WTC11 (cell line): ENCODE measurements at regions not wholly inside any gene's neighbourhood (a gene's known extent, or its start where the extent isn't known, plus 50 kb on each side); places are given as distances from the start of the nearest gene placed in this dataset.

Experiments
- ATAC-seq: fragments of 200-7000 bp; cut with Tn5 transposase; 2 replicates; pipeline ENCODE4 v1.10.0; 2021; ENCODE audit warnings: mild to moderate bottlenecking, moderate library complexity
- CTCF ChIA-PET: fragments of 300-600 bp; sonication (Branson Sonifier 250); formaldehyde crosslinking; loops from one replicate; lab custom pipeline; 2021; ENCODE audit warnings: antibody characterized with exemption; lab: Charles Lee
- POLR2A ChIA-PET: fragments of 350-600 bp; sonication (Branson Sonifier 250); formaldehyde crosslinking; loops from one replicate; lab custom pipeline; 2021; ENCODE audit warnings: antibody characterized with exemption; lab: Charles Lee
- DNase-seq: peaks from one replicate; pipeline ENCODE4 v3.0.0; 2021; ENCODE audit warnings: low spot score
- H3K27ac Mint-ChIP-seq: 2 replicates; pipeline ENCODE4 v1.8.0; 2021; ENCODE audit warnings: mixed read lengths
- H3K27me3 Mint-ChIP-seq: 2 replicates; pipeline ENCODE4 v1.8.0; 2021; ENCODE audit warnings: low read depth, mild to moderate bottlenecking, moderate library complexity, mixed read lengths
- H3K36me3 Mint-ChIP-seq: 2 replicates; pipeline ENCODE4 v1.8.0; 2021; ENCODE audit warnings: mixed read lengths
- H3K4me1 Mint-ChIP-seq: 2 replicates; pipeline ENCODE4 v1.8.0; 2022; ENCODE audit warnings: mixed read lengths
- H3K4me3 Mint-ChIP-seq: 2 replicates; pipeline ENCODE4 v1.8.0; 2021; ENCODE audit warnings: mild to moderate bottlenecking, moderate library complexity, mixed read lengths
- H3K9me3 Mint-ChIP-seq: 2 replicates; pipeline ENCODE4 v1.8.0; 2021; ENCODE audit warnings: mixed read lengths
- ATF1 ChIP-seq: sonication (generic); formaldehyde crosslinking; IDR thresholded peaks from 2 replicates; pipeline ENCODE4 v1.8.1; 2023; ENCODE audit warnings: mild to moderate bottlenecking, moderate library complexity, missing genetic modification reagents
- CBFB ChIP-seq: sonication (generic); formaldehyde crosslinking; IDR thresholded peaks from 2 replicates; pipeline ENCODE4 v1.8.1; 2022; ENCODE audit warnings: mild to moderate bottlenecking, low read depth, missing genetic modification reagents
- EMX1 ChIP-seq: fragments of 250-450 bp; sonication (Bioruptor Pico); IDR thresholded peaks from 2 replicates; pipeline ENCODE4 v1.8.0; 2021; ENCODE audit warnings: mild to moderate bottlenecking
- ESRRA ChIP-seq: sonication (generic); formaldehyde crosslinking; IDR thresholded peaks from 2 replicates; pipeline ENCODE4 v1.8.1; 2022; ENCODE audit warnings: mild to moderate bottlenecking, missing genetic modification reagents, borderline replicate concordance
- GTF2I ChIP-seq: fragments of 250-450 bp; sonication (Bioruptor Pico); conservative IDR thresholded peaks from 2 replicates; pipeline ENCODE4 v1.4.0; 2021; ENCODE audit warnings: mild to moderate bottlenecking
- KAT7 ChIP-seq: sonication (generic); formaldehyde crosslinking; IDR thresholded peaks from 2 replicates; pipeline ENCODE4 v1.8.1; 2023; ENCODE audit warnings: missing genetic modification reagents, mild to moderate bottlenecking, borderline replicate concordance
- TF ChIP-seq, protein P1 (sequence below): sonication (generic); formaldehyde crosslinking; IDR thresholded peaks from 2 replicates; pipeline ENCODE4 v1.8.1; 2022; ENCODE audit warnings: low read depth, mild to moderate bottlenecking, moderate library complexity, missing genetic modification reagents, borderline replicate concordance
- TF ChIP-seq, protein P2 (sequence below): sonication (generic); formaldehyde crosslinking; IDR thresholded peaks from 2 replicates; pipeline ENCODE4 v1.8.1; 2023; ENCODE audit warnings: mild to moderate bottlenecking, missing genetic modification reagents
- TF ChIP-seq, protein P3 (sequence below): fragments of 250-450 bp; sonication (Bioruptor Pico); IDR thresholded peaks from 2 replicates; pipeline ENCODE4 v2.1.2; 2022; ENCODE audit warnings: mild to moderate bottlenecking, moderate library complexity
- TF ChIP-seq, protein P4 (sequence below): sonication (generic); formaldehyde crosslinking; IDR thresholded peaks from 2 replicates; pipeline ENCODE4 v1.8.0; 2023; ENCODE audit warnings: missing genetic modification reagents
- TF ChIP-seq, protein P5 (sequence below): sonication (generic); formaldehyde crosslinking; IDR thresholded peaks from 2 replicates; pipeline ENCODE4 v1.8.1; 2023; ENCODE audit warnings: mild to moderate bottlenecking, missing genetic modification reagents
- TF ChIP-seq, protein P6 (sequence below): fragments of 200-600 bp; IDR thresholded peaks from 2 replicates; pipeline ENCODE4 v1.8.0; 2022; ENCODE audit warnings: antibody characterized with exemption

DNA sequence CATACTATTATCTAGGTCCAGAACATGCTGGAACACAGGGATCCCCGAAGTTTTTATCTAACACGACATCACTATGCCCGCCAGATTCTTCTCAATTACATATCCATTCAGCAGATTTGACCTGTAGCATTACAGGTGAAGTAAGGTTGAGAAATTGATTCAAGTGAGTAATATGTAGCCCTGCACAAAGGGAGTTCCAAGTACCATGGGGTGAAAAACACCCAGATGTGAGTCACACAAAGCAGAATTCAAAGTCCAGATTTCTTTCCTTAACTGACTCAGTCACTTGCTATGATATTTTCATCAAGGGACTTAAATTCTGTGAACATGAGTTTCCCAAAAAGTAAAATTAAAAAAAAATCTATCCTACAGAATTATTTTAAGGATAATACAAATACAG lies 655.4 kb upstream of the PTCHD4 start:
- ChIA-PET CTCF (interaction anchor here (0.9 to 2.4 kb wide), 5 partner anchors 8 to 977 kb away, joined by 3 to 15 read pairs (median 5); no protein-coding TSS in a partner anchor), POLR2A (no interaction called here)
- TF ChIP-seq KAT7 (CRISPR knock-in tag), result no peak
- no peak for TF ChIP-seq ATF1 (CRISPR knock-in tag)
- TF ChIP-seq, protein P1, sequence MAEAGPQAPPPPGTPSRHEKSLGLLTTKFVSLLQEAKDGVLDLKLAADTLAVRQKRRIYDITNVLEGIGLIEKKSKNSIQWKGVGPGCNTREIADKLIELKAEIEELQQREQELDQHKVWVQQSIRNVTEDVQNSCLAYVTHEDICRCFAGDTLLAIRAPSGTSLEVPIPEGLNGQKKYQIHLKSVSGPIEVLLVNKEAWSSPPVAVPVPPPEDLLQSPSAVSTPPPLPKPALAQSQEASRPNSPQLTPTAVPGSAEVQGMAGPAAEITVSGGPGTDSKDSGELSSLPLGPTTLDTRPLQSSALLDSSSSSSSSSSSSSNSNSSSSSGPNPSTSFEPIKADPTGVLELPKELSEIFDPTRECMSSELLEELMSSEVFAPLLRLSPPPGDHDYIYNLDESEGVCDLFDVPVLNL (CRISPR knock-in tag), result no peak
- no peak for TF ChIP-seq EMX1
- no peak for TF ChIP-seq ESRRA (CRISPR knock-in tag)
- TF ChIP-seq GTF2I, result no peak
- TF ChIP-seq, protein P2, sequence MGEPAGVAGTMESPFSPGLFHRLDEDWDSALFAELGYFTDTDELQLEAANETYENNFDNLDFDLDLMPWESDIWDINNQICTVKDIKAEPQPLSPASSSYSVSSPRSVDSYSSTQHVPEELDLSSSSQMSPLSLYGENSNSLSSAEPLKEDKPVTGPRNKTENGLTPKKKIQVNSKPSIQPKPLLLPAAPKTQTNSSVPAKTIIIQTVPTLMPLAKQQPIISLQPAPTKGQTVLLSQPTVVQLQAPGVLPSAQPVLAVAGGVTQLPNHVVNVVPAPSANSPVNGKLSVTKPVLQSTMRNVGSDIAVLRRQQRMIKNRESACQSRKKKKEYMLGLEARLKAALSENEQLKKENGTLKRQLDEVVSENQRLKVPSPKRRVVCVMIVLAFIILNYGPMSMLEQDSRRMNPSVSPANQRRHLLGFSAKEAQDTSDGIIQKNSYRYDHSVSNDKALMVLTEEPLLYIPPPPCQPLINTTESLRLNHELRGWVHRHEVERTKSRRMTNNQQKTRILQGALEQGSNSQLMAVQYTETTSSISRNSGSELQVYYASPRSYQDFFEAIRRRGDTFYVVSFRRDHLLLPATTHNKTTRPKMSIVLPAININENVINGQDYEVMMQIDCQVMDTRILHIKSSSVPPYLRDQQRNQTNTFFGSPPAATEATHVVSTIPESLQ, result no peak
- TF ChIP-seq, protein P3, sequence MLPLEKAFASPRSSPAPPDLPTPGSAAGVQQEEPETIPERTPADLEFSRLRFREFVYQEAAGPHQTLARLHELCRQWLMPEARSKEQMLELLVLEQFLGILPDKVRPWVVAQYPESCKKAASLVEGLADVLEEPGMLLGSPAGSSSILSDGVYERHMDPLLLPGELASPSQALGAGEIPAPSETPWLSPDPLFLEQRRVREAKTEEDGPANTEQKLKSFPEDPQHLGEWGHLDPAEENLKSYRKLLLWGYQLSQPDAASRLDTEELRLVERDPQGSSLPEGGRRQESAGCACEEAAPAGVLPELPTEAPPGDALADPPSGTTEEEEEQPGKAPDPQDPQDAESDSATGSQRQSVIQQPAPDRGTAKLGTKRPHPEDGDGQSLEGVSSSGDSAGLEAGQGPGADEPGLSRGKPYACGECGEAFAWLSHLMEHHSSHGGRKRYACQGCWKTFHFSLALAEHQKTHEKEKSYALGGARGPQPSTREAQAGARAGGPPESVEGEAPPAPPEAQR (CRISPR knock-in tag), result no peak
- TF ChIP-seq, protein P4, sequence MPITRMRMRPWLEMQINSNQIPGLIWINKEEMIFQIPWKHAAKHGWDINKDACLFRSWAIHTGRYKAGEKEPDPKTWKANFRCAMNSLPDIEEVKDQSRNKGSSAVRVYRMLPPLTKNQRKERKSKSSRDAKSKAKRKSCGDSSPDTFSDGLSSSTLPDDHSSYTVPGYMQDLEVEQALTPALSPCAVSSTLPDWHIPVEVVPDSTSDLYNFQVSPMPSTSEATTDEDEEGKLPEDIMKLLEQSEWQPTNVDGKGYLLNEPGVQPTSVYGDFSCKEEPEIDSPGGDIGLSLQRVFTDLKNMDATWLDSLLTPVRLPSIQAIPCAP (CRISPR knock-in tag), result no peak
- TF ChIP-seq, protein P5, sequence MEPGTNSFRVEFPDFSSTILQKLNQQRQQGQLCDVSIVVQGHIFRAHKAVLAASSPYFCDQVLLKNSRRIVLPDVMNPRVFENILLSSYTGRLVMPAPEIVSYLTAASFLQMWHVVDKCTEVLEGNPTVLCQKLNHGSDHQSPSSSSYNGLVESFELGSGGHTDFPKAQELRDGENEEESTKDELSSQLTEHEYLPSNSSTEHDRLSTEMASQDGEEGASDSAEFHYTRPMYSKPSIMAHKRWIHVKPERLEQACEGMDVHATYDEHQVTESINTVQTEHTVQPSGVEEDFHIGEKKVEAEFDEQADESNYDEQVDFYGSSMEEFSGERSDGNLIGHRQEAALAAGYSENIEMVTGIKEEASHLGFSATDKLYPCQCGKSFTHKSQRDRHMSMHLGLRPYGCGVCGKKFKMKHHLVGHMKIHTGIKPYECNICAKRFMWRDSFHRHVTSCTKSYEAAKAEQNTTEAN, result no peak
- H3K27me3 Mint-ChIP-seq, result no peaks in the 10 kb centered on the region
- H3K27ac Mint-ChIP-seq, result no peak overlapping the region
- no peak for ATAC-seq
- no peak for DNase-seq
- peaks cover 29% of the 10 kb centered on the region for H3K4me1 Mint-ChIP-seq
- no peak overlapping the region for H3K4me3 Mint-ChIP-seq
- no peaks in the 10 kb centered on the region for H3K36me3 Mint-ChIP-seq
- H3K9me3 Mint-ChIP-seq, result no peaks in the 10 kb centered on the region

DNA sequence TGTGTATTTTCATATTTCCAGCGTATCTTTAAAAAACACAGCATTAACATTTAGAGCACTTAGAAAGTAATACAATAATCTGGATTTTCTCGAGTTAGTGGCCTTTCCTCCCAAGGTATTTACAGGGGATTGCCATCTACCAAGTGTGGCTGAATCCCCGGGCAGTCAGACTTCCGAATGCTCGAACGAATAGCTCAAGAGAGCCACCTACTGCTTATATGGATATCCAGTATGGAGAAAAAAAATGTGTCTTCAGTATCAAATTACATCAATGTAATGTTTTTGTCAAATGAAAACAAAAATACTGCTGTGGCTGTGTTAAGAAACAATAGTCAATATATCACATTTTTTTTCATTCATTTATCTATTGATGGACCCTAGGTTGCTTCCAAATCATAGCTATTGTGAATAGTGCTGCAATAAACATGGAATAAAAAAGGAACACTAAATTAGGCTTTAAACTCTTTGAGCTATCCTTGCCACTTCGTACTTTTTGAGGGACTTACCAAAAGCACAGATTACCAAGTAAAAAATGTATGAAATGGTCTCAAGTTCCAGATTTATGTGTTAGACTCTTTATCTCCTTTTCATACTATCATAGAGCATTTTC lies 654.5 kb upstream of the PTCHD4 start:
- CTCF ChIA-PET, result interaction anchor here (0.6 to 2.4 kb wide), 11 partner anchors 9 to 978 kb away, joined by 3 to 15 read pairs (median 4); no protein-coding TSS in a partner anchor
- POLR2A ChIA-PET, result no interaction called here

More for the DNA sequence above, 654.5 kb upstream of the PTCHD4 start:
- ATAC-seq, result peak; percentile 98
- Mint-ChIP-seq H3K4me3 (peak overlapping the region; percentile 37), H3K9me3 (no peaks in the 10 kb centered on the region), H3K4me1 (peaks cover 29% of the 10 kb centered on the region), H3K27me3 (no peaks in the 10 kb centered on the region), H3K27ac (no peak overlapping the region)
- no peak for TF ChIP-seq CBFB (CRISPR knock-in tag)
- TF ChIP-seq, protein P6, sequence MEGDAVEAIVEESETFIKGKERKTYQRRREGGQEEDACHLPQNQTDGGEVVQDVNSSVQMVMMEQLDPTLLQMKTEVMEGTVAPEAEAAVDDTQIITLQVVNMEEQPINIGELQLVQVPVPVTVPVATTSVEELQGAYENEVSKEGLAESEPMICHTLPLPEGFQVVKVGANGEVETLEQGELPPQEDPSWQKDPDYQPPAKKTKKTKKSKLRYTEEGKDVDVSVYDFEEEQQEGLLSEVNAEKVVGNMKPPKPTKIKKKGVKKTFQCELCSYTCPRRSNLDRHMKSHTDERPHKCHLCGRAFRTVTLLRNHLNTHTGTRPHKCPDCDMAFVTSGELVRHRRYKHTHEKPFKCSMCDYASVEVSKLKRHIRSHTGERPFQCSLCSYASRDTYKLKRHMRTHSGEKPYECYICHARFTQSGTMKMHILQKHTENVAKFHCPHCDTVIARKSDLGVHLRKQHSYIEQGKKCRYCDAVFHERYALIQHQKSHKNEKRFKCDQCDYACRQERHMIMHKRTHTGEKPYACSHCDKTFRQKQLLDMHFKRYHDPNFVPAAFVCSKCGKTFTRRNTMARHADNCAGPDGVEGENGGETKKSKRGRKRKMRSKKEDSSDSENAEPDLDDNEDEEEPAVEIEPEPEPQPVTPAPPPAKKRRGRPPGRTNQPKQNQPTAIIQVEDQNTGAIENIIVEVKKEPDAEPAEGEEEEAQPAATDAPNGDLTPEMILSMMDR, result peak; percentile 37; the same call in 1 of the 2 replicates
- TF ChIP-seq, all 79 proteins: peak for 1
- peak; percentile 38 for DNase-seq
- H3K36me3 Mint-ChIP-seq, result no peaks in the 10 kb centered on the region
